Epithelial cell of esophagus (primary cell): ENCODE measurements at regions not wholly inside any gene's neighbourhood (a gene's known extent, or its start where the extent isn't known, plus 50 kb on each side); places are given as distances from the start of the nearest gene placed in this dataset.

Experiments used
- DNase-seq: peaks from one replicate; pipeline ENCODE4 v3.0.0; 2010; ENCODE audit warnings: low read depth
- H3K4me3 ChIP-seq: 2 replicates; pipeline ENCODE4 v1.5.1; 2011; ENCODE audit warnings: mild to moderate bottlenecking, low read length, control low read depth
- CTCF ChIP-seq: IDR thresholded peaks from 2 replicates; pipeline ENCODE4 v1.5.1; 2011; ENCODE audit warnings: low read depth, mild to moderate bottlenecking, low read length, control low read depth, inconsistent platforms; ENCODE audit not compliant: insufficient read depth; ENCODE audit errors: missing control alignments

GRCh38 chr5:116381201-116381600 is 193.4 kb downstream of the SEMA6A start:
- no peak for TF ChIP-seq CTCF
- H3K4me3 ChIP-seq = no peak overlapping the region
- no peak for DNase-seq

GRCh38 chr5:116380621-116381020 is 194.0 kb downstream of the SEMA6A start:
- H3K4me3 ChIP-seq = no peak overlapping the region
- TF ChIP-seq CTCF = no peak
- DNase-seq = no peak

DNA sequence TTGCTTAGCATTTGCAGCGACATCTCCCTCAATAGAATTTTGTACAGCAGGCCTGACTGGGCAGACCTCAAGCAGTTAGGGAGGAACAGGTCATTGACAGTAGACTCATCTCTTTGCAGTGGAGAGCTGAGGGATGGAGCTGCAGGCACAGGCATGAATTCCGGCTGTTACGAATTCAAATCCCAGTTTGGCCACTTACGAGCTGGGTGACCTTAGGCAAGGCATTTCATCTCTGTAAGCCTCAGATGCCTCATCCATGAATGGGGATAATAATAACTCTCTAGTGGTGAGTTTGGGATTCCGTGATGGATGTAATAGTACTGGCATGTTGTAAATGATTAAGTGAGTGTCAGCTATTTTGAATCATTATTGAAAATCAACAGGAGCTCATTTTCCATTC is 195.3 kb downstream of the SEMA6A start:
- no peak for TF ChIP-seq CTCF
- no peak overlapping the region for H3K4me3 ChIP-seq
- no peak for DNase-seq

GRCh38 chr5:116378777-116379121 is 195.9 kb downstream of the SEMA6A start:
- no peak overlapping the region for H3K4me3 ChIP-seq
- no peak for TF ChIP-seq CTCF
- DNase-seq = no peak

DNA sequence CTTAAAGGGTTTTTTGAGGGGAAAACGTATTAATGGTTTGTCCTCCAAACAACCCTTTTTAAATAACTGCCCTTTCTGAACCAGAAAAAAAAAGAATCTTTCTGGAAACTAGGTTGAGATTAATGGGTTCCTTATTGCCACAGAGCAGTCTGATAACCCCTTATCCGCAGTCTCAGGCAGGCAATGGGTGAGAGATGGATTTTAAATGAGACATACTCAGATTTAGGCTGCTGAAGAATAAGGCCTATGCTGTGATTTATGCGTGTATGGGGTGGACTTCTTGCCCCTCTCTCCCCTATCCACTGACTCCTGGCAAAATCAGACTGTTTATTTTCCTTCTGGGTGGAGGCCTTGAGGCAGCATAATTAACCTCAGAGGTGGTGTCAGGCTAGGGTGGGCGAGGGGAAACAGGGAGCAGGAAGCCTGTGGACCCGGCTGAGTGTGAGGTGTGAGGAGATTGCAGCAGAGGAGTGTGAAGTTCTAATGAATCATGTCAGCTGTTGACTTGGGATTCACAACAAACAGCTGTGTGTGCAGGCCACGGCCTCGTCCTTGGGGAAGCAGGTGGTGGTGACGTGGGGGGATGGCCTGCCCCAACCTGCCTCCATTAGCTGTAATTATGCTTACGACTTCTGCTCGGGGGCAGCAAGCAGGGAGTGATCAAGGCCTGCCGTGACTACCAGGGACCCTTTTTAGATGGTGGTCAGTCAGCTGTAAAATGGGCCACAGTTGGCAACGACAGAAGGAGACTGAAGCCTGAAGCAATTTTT is 196.4 kb downstream of the SEMA6A start:
- DNase-seq = peak; percentile 84

GRCh38 chr5:116377276-116378006 is 197.2 kb downstream of the SEMA6A start:
- H3K4me3 ChIP-seq = no peak overlapping the region
- DNase-seq = no peak
- TF ChIP-seq CTCF = no peak

More for the DNA sequence above, 196.4 kb downstream of the SEMA6A start:
- H3K4me3 ChIP-seq = no peak overlapping the region
- TF ChIP-seq CTCF = no peak
